ENCODE measurements at regions not wholly inside any gene's neighbourhood (a gene's known extent, or its start where the extent isn't known, plus 50 kb on each side); places are given as distances from the start of the nearest gene placed in this dataset.

DNA sequence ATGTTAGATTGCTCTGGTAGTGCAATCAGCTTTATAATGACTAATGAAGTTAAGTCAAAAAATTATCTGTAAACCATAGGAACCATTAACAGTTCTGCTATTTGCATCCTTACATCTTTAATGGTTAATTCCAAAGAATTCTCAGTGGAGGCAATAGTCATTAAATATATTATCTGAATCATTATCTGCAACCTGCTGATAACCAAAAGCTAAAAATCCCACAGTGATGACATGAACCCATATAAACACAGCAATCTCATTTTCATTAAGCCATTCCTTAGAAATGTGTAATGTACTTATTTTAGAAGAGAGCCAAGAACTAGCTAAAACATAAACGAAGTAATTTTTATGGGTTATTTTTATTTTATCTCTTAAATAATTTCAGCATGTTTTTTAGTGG lies 60.2 kb downstream of the MAGEB16 start:
- no peak overlapping the region for H3K4ac ChIP-seq (replicated peaks; ENCODE audit: insufficient read length, low read depth, low read length)
- no peak overlapping the region for H3K27ac ChIP-seq (ENCODE audit: low read depth, low read length)
- H3K9me3 ChIP-seq (ENCODE audit: insufficient read depth in 2 of 2, low read depth in 1 of 2, low read length in 1 of 2), result no peaks in the 10 kb centered on the region
- H3K23ac ChIP-seq (ENCODE audit: insufficient read length), result no peak overlapping the region
- no peak overlapping the region for H2BK15ac ChIP-seq (ENCODE audit: low read length)
- no peaks in the 10 kb centered on the region for H3K27me3 ChIP-seq (replicated peaks in 1 of 4; ENCODE audit: control insufficient read depth in 3 of 4, extremely low read depth in 1 of 4, insufficient read depth in 3 of 4, low read length in 3 of 4)
- H2BK20ac ChIP-seq (ENCODE audit: low read length), result no peak overlapping the region
- no peaks in the 10 kb centered on the region for H3K36me3 ChIP-seq (ENCODE audit: control insufficient read depth in 2 of 4, insufficient read depth in 4 of 4, low read length in 3 of 4)
- H3K4me2 ChIP-seq (ENCODE audit: insufficient read depth in 1 of 2, low read depth in 2 of 2, low read length in 2 of 2), result no peak overlapping the region
- H3K23me2 ChIP-seq (ENCODE audit: low read depth, low read length), result no peaks in the 10 kb centered on the region
- WGBS, 2 experiments (ENCODE audit: extremely low coverage in 1 of 2, insufficient coverage in 1 of 2, insufficient read length in 1 of 2, insufficient replicate concordance in 2 of 2, low coverage in 1 of 2, low lambda C conversion rate in 2 of 2, missing lambda C conversion rate in 1 of 2), result 92% methylated on average over 1 of the region's 1 CpG; no CpG with 5 or more reads in 1 of the 2 experiments
- CTCF ChIA-PET (ENCODE audit: partially characterized antibody), result no interaction called here
- DNase-seq (ENCODE audit: low read depth in 1 of 2, low spot score in 2 of 2), result no peak
- no peak overlapping the region for H2BK120ac ChIP-seq (replicated peaks; ENCODE audit: low read depth, low read length)
- no peak overlapping the region for H3K14ac ChIP-seq (ENCODE audit: insufficient read length)
- no peak overlapping the region for H3K56ac ChIP-seq (replicated peaks; ENCODE audit: insufficient read length, low read depth, low read length)
- no peaks in the 10 kb centered on the region for H3K79me2 ChIP-seq (ENCODE audit: control insufficient read depth in 1 of 2, insufficient read depth in 2 of 2, low read length in 2 of 2)
- H2BK5ac ChIP-seq (ENCODE audit: low read depth, low read length), result no peak overlapping the region
- POLR2A ChIA-PET (ENCODE audit: partially characterized antibody), result no interaction called here
- no peak overlapping the region for H2AK5ac ChIP-seq (ENCODE audit: low read depth, low read length)
- no peak overlapping the region for H4K5ac ChIP-seq (ENCODE audit: insufficient read length, low read depth, low read length)
- no peak overlapping the region for H2AFZ ChIP-seq (ENCODE audit: low read length)
- no peaks in the 10 kb centered on the region for H3K79me1 ChIP-seq (ENCODE audit: low read depth, low read length)
- no peak overlapping the region for H3K18ac ChIP-seq (ENCODE audit: extremely low read depth, low read length)
- FAIRE-seq, result no peak
- H2BK12ac ChIP-seq (ENCODE audit: low read depth, low read length), result no peak overlapping the region
- no peak overlapping the region for H4K91ac ChIP-seq (replicated peaks; ENCODE audit: insufficient read length, low read length)
- H4K20me1 ChIP-seq (replicated peaks in 1 of 2; ENCODE audit: control insufficient read depth in 1 of 2, insufficient read depth in 2 of 2, low read length in 2 of 2), result no peaks in the 10 kb centered on the region
- H3K4me1 ChIP-seq (replicated peaks in 1 of 4; ENCODE audit: control insufficient read depth in 3 of 4, insufficient read depth in 4 of 4, low read length in 3 of 4), result no peaks in the 10 kb centered on the region
- H3K9ac ChIP-seq (replicated peaks in 1 of 4; ENCODE audit: extremely low read depth in 1 of 4, low read depth in 3 of 4, low read length in 3 of 4), result no peak overlapping the region
- no peak overlapping the region for H4K8ac ChIP-seq (ENCODE audit: extremely low read depth, insufficient read depth, low read length)
- H3K4me3 ChIP-seq (ENCODE audit: extremely low read depth in 1 of 4, insufficient read depth in 2 of 4, low read depth in 3 of 4, low read length in 4 of 4), result no peak overlapping the region
- TF ChIP-seq CHD1 (IDR thresholded peaks at IDR 0.05; ENCODE audit: low read depth, low read length) (no peak), POLR2A (IDR thresholded peaks at IDR 0.05; ENCODE audit: control extremely low read depth in 1 of 2, low read depth in 2 of 2, low read length in 2 of 2) (no peak), SIX5 (IDR thresholded peaks at IDR 0.05; ENCODE audit: low read depth, low read length) (no peak), GTF2F1 (IDR thresholded peaks at IDR 0.05; ENCODE audit: borderline replicate concordance, low read depth, low read length) (no peak), HDAC6 (IDR thresholded peaks at IDR 0.05; ENCODE audit: low read depth, low read length) (no peak)
